ENCODE measurements at regions not wholly inside any gene's neighbourhood (a gene's known extent, or its start where the extent isn't known, plus 50 kb on each side); places are given as distances from the start of the nearest gene placed in this dataset.

- H3K79me2 ChIP-seq (ENCODE audit: control insufficient read depth, insufficient read depth, low read length, unreplicated experiment), result no peaks in the 10 kb centered on the region
- peaks cover 4% of the 10 kb centered on the region for H3K4me1 ChIP-seq (ENCODE audit: control insufficient read depth, insufficient read depth, low read length, unreplicated experiment)
- H3K4me3 ChIP-seq (ENCODE audit: low read depth, low read length), result no peak overlapping the region
- no peaks in the 10 kb centered on the region for H3K36me3 ChIP-seq (ENCODE audit: insufficient read depth, low read length)
- no peaks in the 10 kb centered on the region for H3K27me3 ChIP-seq (ENCODE audit: insufficient read depth, low read length)
- H3K27ac ChIP-seq (ENCODE audit: low read depth, low read length), result no peak overlapping the region
- no peak overlapping the region for H2AFZ ChIP-seq (ENCODE audit: low read length, unreplicated experiment)
Observed at GRCh38 chr7:95687759-95688343, 84.5 kb upstream of the DYNC1I1 start.

GRCh38 chr7:95686109-95686508 is 86.2 kb upstream of the DYNC1I1 start:
- Histone ChIP-seq H3K27me3 (ENCODE audit: insufficient read depth, low read length) (no peaks in the 10 kb centered on the region), H3K4me1 (ENCODE audit: control insufficient read depth, insufficient read depth, low read length, unreplicated experiment) (peaks cover 4% of the 10 kb centered on the region), H3K4me3 (ENCODE audit: low read depth, low read length) (no peak overlapping the region), H3K79me2 (ENCODE audit: control insufficient read depth, insufficient read depth, low read length, unreplicated experiment) (no peaks in the 10 kb centered on the region), H2AFZ (ENCODE audit: low read length, unreplicated experiment) (peak overlapping the region; percentile 15), H3K27ac (ENCODE audit: low read depth, low read length) (no peak overlapping the region), H3K36me3 (ENCODE audit: insufficient read depth, low read length) (no peaks in the 10 kb centered on the region)

- Histone ChIP-seq H3K36me3 (ENCODE audit: insufficient read depth, low read length) (no peaks in the 10 kb centered on the region), H3K4me1 (ENCODE audit: control insufficient read depth, insufficient read depth, low read length, unreplicated experiment) (peaks cover 4% of the 10 kb centered on the region), H3K79me2 (ENCODE audit: control insufficient read depth, insufficient read depth, low read length, unreplicated experiment) (no peaks in the 10 kb centered on the region), H3K27me3 (ENCODE audit: insufficient read depth, low read length) (no peaks in the 10 kb centered on the region), H2AFZ (ENCODE audit: low read length, unreplicated experiment) (peak overlapping the region; percentile 77), H3K4me3 (ENCODE audit: low read depth, low read length) (no peak overlapping the region), H3K27ac (ENCODE audit: low read depth, low read length) (no peak overlapping the region)
Observed at GRCh38 chr7:95684505-95684904, 87.8 kb upstream of the DYNC1I1 start.

- Histone ChIP-seq H3K36me3 (ENCODE audit: insufficient read depth, low read length) (no peaks in the 10 kb centered on the region), H2AFZ (ENCODE audit: low read length, unreplicated experiment) (peak overlapping the region; percentile 77), H3K27ac (ENCODE audit: low read depth, low read length) (no peak overlapping the region), H3K79me2 (ENCODE audit: control insufficient read depth, insufficient read depth, low read length, unreplicated experiment) (no peaks in the 10 kb centered on the region), H3K4me1 (ENCODE audit: control insufficient read depth, insufficient read depth, low read length, unreplicated experiment) (peaks cover 2% of the 10 kb centered on the region), H3K4me3 (ENCODE audit: low read depth, low read length) (no peak overlapping the region), H3K27me3 (ENCODE audit: insufficient read depth, low read length) (no peaks in the 10 kb centered on the region)
Observed at GRCh38 chr7:95684037-95684436, 87.7 kb upstream of the PDK4 start.

GRCh38 chr7:95682913-95683312 is 86.6 kb upstream of the PDK4 start:
- no peaks in the 10 kb centered on the region for H3K79me2 ChIP-seq (ENCODE audit: control insufficient read depth, insufficient read depth, low read length, unreplicated experiment)
- H3K27me3 ChIP-seq (ENCODE audit: insufficient read depth, low read length), result no peaks in the 10 kb centered on the region
- H3K4me1 ChIP-seq (ENCODE audit: control insufficient read depth, insufficient read depth, low read length, unreplicated experiment), result no peaks in the 10 kb centered on the region
- no peak overlapping the region for H2AFZ ChIP-seq (ENCODE audit: low read length, unreplicated experiment)
- no peak overlapping the region for H3K4me3 ChIP-seq (ENCODE audit: low read depth, low read length)
- no peak overlapping the region for H3K27ac ChIP-seq (ENCODE audit: low read depth, low read length)
- no peaks in the 10 kb centered on the region for H3K36me3 ChIP-seq (ENCODE audit: insufficient read depth, low read length)

GRCh38 chr7:95676691-95677090 is 80.4 kb upstream of the PDK4 start:
- H2AFZ ChIP-seq (ENCODE audit: low read length, unreplicated experiment), result no peak overlapping the region
- H3K4me3 ChIP-seq (ENCODE audit: low read depth, low read length), result no peak overlapping the region
- H3K27ac ChIP-seq (ENCODE audit: low read depth, low read length), result no peak overlapping the region
- H3K4me1 ChIP-seq (ENCODE audit: control insufficient read depth, insufficient read depth, low read length, unreplicated experiment), result no peaks in the 10 kb centered on the region
- H3K79me2 ChIP-seq (ENCODE audit: control insufficient read depth, insufficient read depth, low read length, unreplicated experiment), result no peaks in the 10 kb centered on the region
- H3K27me3 ChIP-seq (ENCODE audit: insufficient read depth, low read length), result no peaks in the 10 kb centered on the region
- H3K36me3 ChIP-seq (ENCODE audit: insufficient read depth, low read length), result no peaks in the 10 kb centered on the region

GRCh38 chr7:95675632-95676031 is 79.3 kb upstream of the PDK4 start:
- no peaks in the 10 kb centered on the region for H3K4me1 ChIP-seq (ENCODE audit: control insufficient read depth, insufficient read depth, low read length, unreplicated experiment)
- H2AFZ ChIP-seq (ENCODE audit: low read length, unreplicated experiment), result no peak overlapping the region

GRCh38 chr7:95675016-95675415 is 78.7 kb upstream of the PDK4 start:
- H3K4me1 ChIP-seq (ENCODE audit: control insufficient read depth, insufficient read depth, low read length, unreplicated experiment), result no peaks in the 10 kb centered on the region
- no peak overlapping the region for H3K27ac ChIP-seq (ENCODE audit: low read depth, low read length)
- H3K27me3 ChIP-seq (ENCODE audit: insufficient read depth, low read length), result no peaks in the 10 kb centered on the region
- H3K36me3 ChIP-seq (ENCODE audit: insufficient read depth, low read length), result no peaks in the 10 kb centered on the region
- H3K4me3 ChIP-seq (ENCODE audit: low read depth, low read length), result no peak overlapping the region
- no peak overlapping the region for H2AFZ ChIP-seq (ENCODE audit: low read length, unreplicated experiment)
- no peaks in the 10 kb centered on the region for H3K79me2 ChIP-seq (ENCODE audit: control insufficient read depth, insufficient read depth, low read length, unreplicated experiment)

More at GRCh38 chr7:95675632-95676031, 79.3 kb upstream of the PDK4 start:
- H3K79me2 ChIP-seq (ENCODE audit: control insufficient read depth, insufficient read depth, low read length, unreplicated experiment), result no peaks in the 10 kb centered on the region
- no peaks in the 10 kb centered on the region for H3K36me3 ChIP-seq (ENCODE audit: insufficient read depth, low read length)
- no peaks in the 10 kb centered on the region for H3K27me3 ChIP-seq (ENCODE audit: insufficient read depth, low read length)
- no peak overlapping the region for H3K27ac ChIP-seq (ENCODE audit: low read depth, low read length)
- no peak overlapping the region for H3K4me3 ChIP-seq (ENCODE audit: low read depth, low read length)

- no peaks in the 10 kb centered on the region for H3K27me3 ChIP-seq (ENCODE audit: insufficient read depth, low read length)
- no peak overlapping the region for H2AFZ ChIP-seq (ENCODE audit: low read length, unreplicated experiment)
- no peak overlapping the region for H3K27ac ChIP-seq (ENCODE audit: low read depth, low read length)
- no peaks in the 10 kb centered on the region for H3K4me1 ChIP-seq (ENCODE audit: control insufficient read depth, insufficient read depth, low read length, unreplicated experiment)
- no peak overlapping the region for H3K4me3 ChIP-seq (ENCODE audit: low read depth, low read length)
- H3K79me2 ChIP-seq (ENCODE audit: control insufficient read depth, insufficient read depth, low read length, unreplicated experiment), result no peaks in the 10 kb centered on the region
- no peaks in the 10 kb centered on the region for H3K36me3 ChIP-seq (ENCODE audit: insufficient read depth, low read length)
Observed at GRCh38 chr7:95674101-95674500, 77.8 kb upstream of the PDK4 start.

GRCh38 chr7:95672434-95672833 is 76.1 kb upstream of the PDK4 start:
- Histone ChIP-seq H3K4me3 (ENCODE audit: low read depth, low read length) (no peak overlapping the region), H3K36me3 (ENCODE audit: insufficient read depth, low read length) (no peaks in the 10 kb centered on the region), H3K79me2 (ENCODE audit: control insufficient read depth, insufficient read depth, low read length, unreplicated experiment) (no peaks in the 10 kb centered on the region), H3K27ac (ENCODE audit: low read depth, low read length) (no peak overlapping the region), H3K4me1 (ENCODE audit: control insufficient read depth, insufficient read depth, low read length, unreplicated experiment) (no peaks in the 10 kb centered on the region), H2AFZ (ENCODE audit: low read length, unreplicated experiment) (no peak overlapping the region), H3K27me3 (ENCODE audit: insufficient read depth, low read length) (no peaks in the 10 kb centered on the region)

- Histone ChIP-seq H3K79me2 (ENCODE audit: control insufficient read depth, insufficient read depth, low read length, unreplicated experiment) (no peaks in the 10 kb centered on the region), H3K27ac (ENCODE audit: low read depth, low read length) (no peak overlapping the region), H3K4me3 (ENCODE audit: low read depth, low read length) (no peak overlapping the region), H3K36me3 (ENCODE audit: insufficient read depth, low read length) (no peaks in the 10 kb centered on the region), H2AFZ (ENCODE audit: low read length, unreplicated experiment) (no peak overlapping the region), H3K4me1 (ENCODE audit: control insufficient read depth, insufficient read depth, low read length, unreplicated experiment) (no peaks in the 10 kb centered on the region), H3K27me3 (ENCODE audit: insufficient read depth, low read length) (no peaks in the 10 kb centered on the region)
Observed at GRCh38 chr7:95669513-95669912, 73.2 kb upstream of the PDK4 start.
